Esophagus (tissue), 2 donors: ENCODE measurements at regions not wholly inside any gene's neighbourhood (a gene's known extent, or its start where the extent isn't known, plus 50 kb on each side); places are given as distances from the start of the nearest gene placed in this dataset.

Source experiments
- H3K27ac ChIP-seq, 2 donors: one replicate each; pipeline ENCODE4 v1.5.1; 2013; ENCODE audit warnings: low read depth in 2 of 2, mild to moderate bottlenecking in 2 of 2, inconsistent platforms in 1 of 2, low read length in 1 of 2, moderate library complexity in 1 of 2
- H3K27me3 ChIP-seq, 2 donors: one replicate each; pipeline ENCODE4 v1.6.1; 2013; ENCODE audit warnings: low read length in 2 of 2, control low read depth in 1 of 2, mild to moderate bottlenecking in 1 of 2; ENCODE audit not compliant: insufficient read depth in 2 of 2, control insufficient read depth in 1 of 2
- H3K36me3 ChIP-seq, 2 donors: one replicate each; pipeline ENCODE4 v1.6.1; 2013; ENCODE audit warnings: low read length in 1 of 2; ENCODE audit not compliant: control insufficient read depth in 2 of 2, insufficient read depth in 2 of 2
- H3K4me1 ChIP-seq, 2 donors: one replicate each; pipeline ENCODE4 v1.6.1; 2013; ENCODE audit warnings: low read length in 1 of 2; ENCODE audit not compliant: control insufficient read depth in 2 of 2, insufficient read depth in 2 of 2
- H3K4me3 ChIP-seq, 2 donors: one replicate each; pipeline ENCODE4 v1.5.1; 2013; ENCODE audit warnings: low read length in 2 of 2, mild to moderate bottlenecking in 2 of 2, low read depth in 1 of 2, moderate library complexity in 1 of 2
- H3K9me3 ChIP-seq, 2 donors: one replicate each; pipeline ENCODE4 v1.6.1; 2013; ENCODE audit warnings: mild to moderate bottlenecking in 2 of 2, low read depth in 1 of 2, low read length in 1 of 2, moderate library complexity in 1 of 2; ENCODE audit not compliant: control insufficient read depth in 2 of 2, insufficient read depth in 1 of 2
- whole genome bisulfite sequencing, 2 donors: extraction: QIAGEN DNeasy Blood & Tissue Kit; methylation state at CpG; one replicate each; pipeline ENCODE4 v1.1.7; 2013; 5-methylcytosine and 5-hydroxymethylcytosine counted together
- donor health status: healthy with polysubstance abuse.
- donor health status: Bipolar disorder and iron deficiency.

DNA sequence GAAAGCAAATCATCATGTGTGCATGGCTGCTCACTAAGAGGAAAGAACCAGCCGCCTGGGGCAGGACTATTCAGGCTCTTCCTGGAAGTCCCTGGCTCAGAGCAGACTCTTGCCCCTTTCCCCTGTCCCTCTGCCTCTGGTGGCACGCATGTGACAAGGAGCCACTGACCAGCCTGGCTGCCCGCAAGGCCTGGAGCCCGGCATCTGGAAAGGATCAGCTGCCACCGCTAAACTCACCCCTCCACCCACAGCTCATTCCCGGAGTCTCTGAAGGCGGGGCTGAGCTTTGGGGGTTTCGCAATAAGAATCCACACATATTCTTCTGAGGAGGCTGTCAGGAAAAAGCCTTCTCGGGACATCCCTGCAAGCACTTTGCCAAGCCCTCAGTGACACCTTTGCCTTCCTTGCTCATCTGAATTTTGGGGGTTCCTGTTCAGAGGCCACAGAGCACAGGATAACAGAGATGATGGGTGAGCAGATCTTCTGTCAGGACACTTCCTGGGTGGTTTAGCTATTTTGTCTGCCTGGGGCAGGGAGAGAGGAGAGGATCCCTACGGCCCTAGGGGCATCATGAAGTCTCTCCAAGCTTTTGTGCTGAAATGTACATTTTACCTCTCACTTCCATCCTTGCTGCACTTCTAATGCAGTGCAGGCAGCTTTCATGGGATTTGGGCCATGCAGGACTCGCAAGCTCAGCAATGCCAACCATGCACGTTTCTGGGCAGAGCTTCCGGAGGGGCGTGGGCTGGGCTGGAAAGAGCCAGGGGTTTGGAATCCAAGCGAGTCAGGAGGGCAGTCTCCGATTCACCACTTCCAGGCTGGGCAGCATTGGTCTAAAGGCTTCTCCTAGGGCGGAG is 124.8 kb upstream of the MAP1LC3B2 start:
- Histone ChIP-seq H3K4me3 (no peak overlapping the region), H3K9me3 (no peaks in the 10 kb centered on the region), H3K27me3 (no peaks in the 10 kb centered on the region), H3K36me3 (no peaks in the 10 kb centered on the region), H3K4me1 (peaks cover 0 to 4% of the 10 kb centered on the region in 2 donors), H3K27ac (peak overlapping the region; percentile 50 to 62)
- 16 to 28% methylated on average over 17 of the region's 17 CpGs for WGBS, 2 donors

DNA sequence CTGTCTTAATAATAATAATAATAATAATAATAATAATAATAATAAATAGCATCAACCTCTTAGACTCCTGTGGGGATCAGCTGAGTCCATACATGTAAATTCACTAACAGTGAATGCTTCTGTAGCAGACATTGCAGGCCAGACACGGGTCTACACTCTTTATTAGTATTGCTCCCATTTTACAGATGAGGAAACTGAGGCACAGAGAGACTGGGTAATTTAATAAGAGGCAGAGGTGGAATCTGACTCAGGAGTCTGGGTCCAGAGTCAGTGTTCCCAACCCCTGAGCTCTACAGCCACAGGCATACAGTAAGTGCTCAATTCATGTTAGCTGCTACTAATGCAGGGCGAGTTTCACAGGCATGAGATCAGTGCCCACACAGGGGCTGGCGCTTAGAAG is 123.2 kb upstream of the MAP1LC3B2 start:
- H3K4me1 ChIP-seq, result peaks cover 0 to 4% of the 10 kb centered on the region in 2 donors
- H3K36me3 ChIP-seq, result no peaks in the 10 kb centered on the region
- 90 to 93% methylated on average over 3 of the region's 3 CpGs for WGBS, 2 donors
- no peaks in the 10 kb centered on the region for H3K9me3 ChIP-seq
- no peak overlapping the region for H3K27ac ChIP-seq
- no peaks in the 10 kb centered on the region for H3K27me3 ChIP-seq
- no peak overlapping the region for H3K4me3 ChIP-seq

DNA sequence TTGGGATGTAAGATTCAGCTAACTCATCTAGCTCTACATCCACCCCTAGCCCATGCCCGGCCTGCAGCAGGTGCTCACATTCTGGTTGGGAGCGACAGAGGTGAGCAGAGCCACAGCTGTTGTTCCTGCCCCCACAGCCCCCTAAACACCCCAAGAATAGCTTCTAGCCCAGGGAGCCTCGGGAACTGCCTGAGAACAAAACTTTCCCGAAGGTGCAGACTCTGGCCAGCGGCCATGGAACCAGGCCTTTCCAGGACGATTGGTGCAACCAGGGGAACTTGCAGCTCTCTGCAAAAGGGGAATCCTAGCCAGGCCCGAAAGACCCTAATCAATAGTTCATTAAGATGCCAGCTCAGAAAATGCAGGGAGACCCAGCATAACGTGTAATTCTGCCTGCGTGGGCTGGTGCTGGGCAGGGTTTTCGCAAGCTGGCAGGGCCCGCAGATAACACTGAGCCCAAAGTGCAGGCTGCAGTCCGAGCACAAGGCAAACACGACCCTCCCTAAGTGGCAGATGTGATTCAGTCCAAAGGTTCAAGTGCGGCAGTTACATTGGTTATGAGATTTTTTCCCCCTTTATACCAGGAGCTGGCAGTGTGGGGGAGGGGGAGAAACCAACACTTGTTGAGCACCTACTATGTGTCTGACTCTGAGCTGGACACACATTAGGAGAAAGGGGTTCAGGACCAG is 122.5 kb upstream of the MAP1LC3B2 start:
- Histone ChIP-seq H3K4me1 (peaks cover 0 to 6% of the 10 kb centered on the region in 2 donors), H3K4me3 (no peak overlapping the region), H3K27ac (no peak overlapping the region), H3K27me3 (no peaks in the 10 kb centered on the region), H3K36me3 (no peaks in the 10 kb centered on the region), H3K9me3 (no peaks in the 10 kb centered on the region)
- 59 to 70% methylated on average over 14 of the region's 14 CpGs for WGBS, 2 donors

DNA sequence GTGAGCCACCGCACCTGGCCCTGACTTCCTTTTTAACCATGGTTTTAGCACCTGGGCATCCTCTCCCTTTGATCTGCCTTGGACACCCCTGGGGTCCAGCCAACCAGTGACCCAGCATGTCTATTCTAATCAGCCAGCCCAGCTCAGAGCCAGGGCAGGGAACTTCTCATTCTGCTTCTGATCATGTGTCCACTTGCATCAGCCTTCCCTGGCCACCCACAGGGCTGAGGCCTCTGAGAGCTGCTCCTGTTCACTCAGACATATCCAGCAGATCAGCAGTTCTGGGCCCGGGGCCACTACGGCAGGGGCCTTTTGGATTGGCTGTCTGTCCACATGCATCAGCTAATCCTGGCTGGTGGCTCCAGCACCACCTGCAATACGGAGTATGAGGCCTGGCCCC is 117.9 kb upstream of the MAP1LC3B2 start:
- Histone ChIP-seq H3K36me3 (no peaks in the 10 kb centered on the region), H3K27ac (no peak overlapping the region)
- 61 to 63% methylated on average over 4 of the region's 4 CpGs for WGBS, 2 donors

DNA sequence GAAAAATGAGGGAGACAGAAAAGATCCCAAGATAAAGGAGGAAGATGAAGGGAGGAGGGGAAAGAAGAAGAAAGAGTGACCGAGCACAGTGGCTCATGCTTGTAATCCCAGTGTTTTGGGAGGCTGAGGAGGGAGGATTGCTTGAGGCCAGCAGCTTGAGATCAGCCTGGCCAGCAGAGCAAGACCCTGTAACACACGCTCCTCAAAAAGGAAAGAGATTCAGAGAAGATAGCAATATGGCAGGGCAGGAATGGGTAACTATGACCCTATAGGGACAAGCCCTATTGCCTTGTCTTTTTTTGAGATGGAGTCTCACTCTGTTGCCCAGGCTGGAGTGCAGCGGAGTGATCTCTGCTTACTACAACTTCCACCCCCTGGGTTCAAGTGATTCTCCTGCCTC is 116.9 kb upstream of the MAP1LC3B2 start:
- Histone ChIP-seq H3K36me3 (no peaks in the 10 kb centered on the region), H3K4me3 (no peak overlapping the region), H3K27me3 (no peaks in the 10 kb centered on the region), H3K27ac (no peak overlapping the region), H3K4me1 (peaks cover 0 to 6% of the 10 kb centered on the region in 2 donors), H3K9me3 (no peaks in the 10 kb centered on the region)
- 97 to 100% methylated on average over 3 of the region's 3 CpGs for WGBS, 2 donors

More for the DNA sequence above, 117.9 kb upstream of the MAP1LC3B2 start:
- no peaks in the 10 kb centered on the region for H3K27me3 ChIP-seq
- H3K4me3 ChIP-seq, result no peak overlapping the region
- peaks cover 0 to 6% of the 10 kb centered on the region in 2 donors for H3K4me1 ChIP-seq
- no peaks in the 10 kb centered on the region for H3K9me3 ChIP-seq

DNA sequence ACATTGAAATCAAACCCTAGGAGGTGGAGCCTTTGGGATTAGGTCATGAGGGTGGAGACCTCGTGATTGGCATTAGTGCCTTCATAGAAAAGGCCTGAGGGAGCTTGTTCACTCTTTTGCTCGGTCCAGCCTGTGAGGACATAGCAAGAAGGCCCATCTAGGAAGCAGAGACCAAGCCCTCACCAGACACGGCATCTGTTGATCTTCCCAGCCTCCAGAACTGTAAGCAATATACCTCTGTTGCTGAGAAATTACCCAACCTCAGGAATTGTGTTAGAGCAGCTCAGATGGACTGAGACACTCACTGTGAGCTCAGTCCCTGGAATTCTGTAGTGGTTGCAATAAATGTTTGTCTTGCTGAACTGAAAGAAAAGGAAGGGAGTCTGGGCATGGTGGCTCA is 116.2 kb upstream of the MAP1LC3B2 start:
- Histone ChIP-seq H3K27me3 (no peaks in the 10 kb centered on the region), H3K4me3 (no peak overlapping the region), H3K36me3 (no peaks in the 10 kb centered on the region), H3K9me3 (no peaks in the 10 kb centered on the region), H3K4me1 (peaks cover 0 to 6% of the 10 kb centered on the region in 2 donors), H3K27ac (no peak overlapping the region)
- 49 to 71% methylated on average over 3 of the region's 3 CpGs for WGBS, 2 donors

DNA sequence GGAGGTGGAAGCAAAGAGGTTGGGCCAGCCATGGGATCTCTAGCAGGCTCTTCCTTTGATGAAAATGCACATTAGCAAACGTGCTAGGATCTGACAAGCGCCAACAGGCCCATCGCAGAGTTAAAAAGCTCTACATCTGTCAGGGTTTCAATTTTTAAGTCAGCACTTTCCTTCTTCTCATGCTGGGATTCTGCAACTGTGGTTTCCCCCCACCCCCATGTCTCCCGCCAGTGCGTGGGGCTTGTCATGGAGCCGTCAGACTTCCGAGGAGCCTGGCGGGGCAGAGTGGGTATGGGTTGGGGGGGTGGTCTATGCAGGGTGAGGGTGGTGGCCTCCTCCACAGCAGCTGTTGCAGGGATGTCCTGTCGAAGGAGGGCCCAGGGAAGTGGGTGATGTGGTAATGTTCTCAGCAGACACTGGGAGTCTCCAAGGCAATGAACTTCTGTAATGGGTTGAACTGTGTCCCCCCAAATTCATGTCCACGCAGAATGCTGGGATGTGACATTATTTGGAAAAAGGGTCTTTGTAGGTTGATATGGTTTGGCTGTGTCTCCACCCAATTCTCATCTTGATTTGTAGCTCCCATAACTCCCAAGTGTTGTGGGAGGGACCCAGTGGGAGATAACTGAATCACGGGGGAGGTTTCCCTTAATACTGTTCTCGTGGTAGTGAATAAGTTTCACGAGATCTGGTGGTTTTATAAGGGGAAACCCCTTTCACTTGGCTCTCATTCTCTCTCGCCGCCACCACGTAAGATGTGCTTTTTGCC is 115.2 kb upstream of the MAP1LC3B2 start:
- Histone ChIP-seq H3K9me3 (no peaks in the 10 kb centered on the region), H3K4me1 (peaks cover 0 to 6% of the 10 kb centered on the region in 2 donors), H3K4me3 (no peak overlapping the region), H3K27me3 (no peaks in the 10 kb centered on the region), H3K36me3 (no peaks in the 10 kb centered on the region), H3K27ac (peak overlapping the region in 1 of 2 donors; percentile 58)
- 52 to 58% methylated on average over 16 of the region's 16 CpGs for WGBS, 2 donors

DNA sequence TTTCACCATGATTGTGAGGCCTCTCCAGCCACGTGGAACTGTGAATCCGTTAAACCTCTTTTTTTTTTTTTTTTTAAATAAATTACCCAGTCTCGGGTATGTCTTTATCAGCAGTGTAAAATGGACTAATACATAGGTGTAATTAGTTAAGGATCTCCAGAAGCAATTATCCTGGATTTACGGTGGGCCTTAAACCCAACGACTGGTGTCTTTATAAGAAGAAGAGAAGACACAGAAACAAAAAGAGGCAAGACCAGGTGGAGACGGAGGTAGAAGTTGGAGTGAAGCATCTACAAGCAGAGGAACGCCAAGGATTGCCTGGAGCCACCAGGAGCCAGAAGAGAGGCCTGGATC is 114.6 kb upstream of the MAP1LC3B2 start:
- H3K27ac ChIP-seq, result no peak overlapping the region
- no peak overlapping the region for H3K4me3 ChIP-seq
- H3K4me1 ChIP-seq, result peaks cover 0 to 6% of the 10 kb centered on the region in 2 donors
- no peaks in the 10 kb centered on the region for H3K9me3 ChIP-seq
- 78 to 84% methylated on average over 7 of the region's 7 CpGs for WGBS, 2 donors
- no peaks in the 10 kb centered on the region for H3K27me3 ChIP-seq
- H3K36me3 ChIP-seq, result no peaks in the 10 kb centered on the region

DNA sequence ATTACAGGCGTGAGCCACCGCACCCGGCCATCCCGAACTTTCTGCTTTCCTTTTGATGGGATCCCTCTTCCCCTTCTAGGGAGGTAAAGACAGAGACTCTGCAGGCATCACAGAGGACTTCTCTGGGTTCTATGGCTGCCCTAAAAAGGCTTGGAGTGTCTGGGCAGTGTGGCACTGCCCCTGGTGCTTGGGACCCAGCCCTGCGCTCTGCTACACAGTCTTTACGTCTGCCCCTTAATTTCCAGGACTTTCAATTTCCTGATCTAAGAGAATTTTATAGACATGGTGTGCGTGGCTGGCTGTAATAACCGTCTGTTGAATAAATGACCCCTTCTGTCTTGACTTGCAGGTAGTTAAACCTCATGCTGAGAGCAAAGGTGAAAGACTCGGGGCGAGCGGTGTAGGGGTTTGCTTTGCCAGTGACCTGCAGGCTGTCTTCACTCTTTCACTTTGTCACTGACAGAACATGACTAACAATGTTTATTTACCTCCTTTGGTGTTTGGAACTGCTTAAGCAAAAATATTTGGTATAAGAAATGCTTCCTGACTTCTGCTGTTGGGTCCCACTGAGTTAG is 110.9 kb upstream of the MAP1LC3B2 start:
- 83 to 91% methylated on average over 11 of the region's 11 CpGs for WGBS, 2 donors
- Histone ChIP-seq H3K36me3 (no peaks in the 10 kb centered on the region), H3K27me3 (no peaks in the 10 kb centered on the region), H3K27ac (no peak overlapping the region), H3K4me1 (peaks cover 0 to 4% of the 10 kb centered on the region in 2 donors), H3K4me3 (no peak overlapping the region), H3K9me3 (no peaks in the 10 kb centered on the region)
